K562 (cell line): ENCODE measurements at regions not wholly inside any gene's neighbourhood (a gene's known extent, or its start where the extent isn't known, plus 50 kb on each side); places are given as distances from the start of the nearest gene placed in this dataset.

Experiments
- HDAC1 ChIP-seq, 2 experiments: fragments of 450-650 bp; IDR thresholded peaks; 2 replicates each; pipeline ENCODE4 v1.6.1; 2016 to 2017; ENCODE audit warnings: inconsistent platforms in 1 of 2, mild to moderate bottlenecking in 1 of 2, moderate library complexity in 1 of 2
- L3MBTL2 ChIP-seq: fragments of 450-650 bp; IDR thresholded peaks from 2 replicates; pipeline ENCODE4 v1.6.1; 2016; ENCODE audit warnings: mild to moderate bottlenecking, moderate library complexity
- NFATC3 ChIP-seq: fragments of 450-650 bp; IDR thresholded peaks from 2 replicates; pipeline ENCODE4 v1.6.1; 2017; ENCODE audit warnings: mild to moderate bottlenecking
- POLR2A ChIP-seq: fragments of 450-650 bp; conservative IDR thresholded peaks from 2 replicates; pipeline ENCODE4 v1.6.1; 2016
- RBM15 ChIP-seq: fragments of 200-400 bp; formaldehyde crosslinking; IDR thresholded peaks from 2 replicates; pipeline ENCODE4 v1.6.1; 2018; ENCODE audit warnings: mild to moderate bottlenecking, low read length, moderate library complexity; ENCODE audit not compliant: insufficient read depth
- RBM34 ChIP-seq: fragments of 200-400 bp; formaldehyde crosslinking; IDR thresholded peaks from 2 replicates; pipeline ENCODE4 v1.6.1; 2018; ENCODE audit warnings: low read length, borderline replicate concordance; ENCODE audit not compliant: insufficient read depth
- SMARCB1 ChIP-seq: IDR thresholded peaks from 2 replicates; pipeline ENCODE4 v1.6.1; 2011; ENCODE audit warnings: improper control_type of control experiment, low read depth; ENCODE audit not compliant: insufficient read length
- TF ChIP-seq, protein P1 (sequence below), 3 experiments: IDR thresholded peaks in 2 of 3; conservative IDR thresholded peaks in 1 of 3; 2 replicates each; pipeline ENCODE4 v1.5.1; 2011 to 2012; ENCODE audit warnings: low read length in 3 of 3, mild to moderate bottlenecking in 3 of 3, control low read depth in 2 of 3, improper control_type of control experiment in 1 of 3, inconsistent platforms in 1 of 3, low read depth in 1 of 3, mixed read lengths in 1 of 3, moderate library complexity in 1 of 3; ENCODE audit not compliant: insufficient read depth in 2 of 3

DNA sequence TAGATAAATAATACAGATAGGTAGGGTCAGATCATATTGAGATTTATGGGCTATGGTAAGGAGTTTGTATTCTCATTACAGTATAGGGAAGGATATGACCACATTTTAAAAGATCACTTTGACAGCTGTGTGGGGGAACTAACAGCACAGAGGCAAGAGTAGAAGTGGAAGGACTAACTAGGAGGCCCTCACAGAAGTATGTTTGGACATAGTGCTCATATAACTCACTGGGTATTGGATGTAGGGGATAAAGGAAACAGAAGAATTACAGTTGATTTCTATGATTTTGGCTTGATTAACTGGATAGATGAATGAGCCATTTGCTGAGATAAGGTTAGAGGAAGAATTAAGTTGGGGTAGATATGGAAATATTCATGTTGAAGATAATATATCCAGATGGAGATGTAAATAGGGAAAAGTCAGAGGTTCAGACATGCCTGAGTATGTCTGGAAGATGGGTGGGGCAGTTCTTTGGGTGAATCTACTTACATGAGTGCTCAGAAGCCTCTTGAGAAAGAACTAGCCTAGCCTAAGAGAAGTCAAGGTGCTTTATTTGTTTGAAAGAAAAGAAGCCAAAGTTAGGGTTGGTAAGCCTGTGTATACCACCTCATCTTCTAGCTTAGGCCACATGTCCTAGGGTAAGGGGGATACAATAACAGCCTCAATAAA is 133.4 kb downstream of the NDFIP2 start:
- TF ChIP-seq, protein P1, sequence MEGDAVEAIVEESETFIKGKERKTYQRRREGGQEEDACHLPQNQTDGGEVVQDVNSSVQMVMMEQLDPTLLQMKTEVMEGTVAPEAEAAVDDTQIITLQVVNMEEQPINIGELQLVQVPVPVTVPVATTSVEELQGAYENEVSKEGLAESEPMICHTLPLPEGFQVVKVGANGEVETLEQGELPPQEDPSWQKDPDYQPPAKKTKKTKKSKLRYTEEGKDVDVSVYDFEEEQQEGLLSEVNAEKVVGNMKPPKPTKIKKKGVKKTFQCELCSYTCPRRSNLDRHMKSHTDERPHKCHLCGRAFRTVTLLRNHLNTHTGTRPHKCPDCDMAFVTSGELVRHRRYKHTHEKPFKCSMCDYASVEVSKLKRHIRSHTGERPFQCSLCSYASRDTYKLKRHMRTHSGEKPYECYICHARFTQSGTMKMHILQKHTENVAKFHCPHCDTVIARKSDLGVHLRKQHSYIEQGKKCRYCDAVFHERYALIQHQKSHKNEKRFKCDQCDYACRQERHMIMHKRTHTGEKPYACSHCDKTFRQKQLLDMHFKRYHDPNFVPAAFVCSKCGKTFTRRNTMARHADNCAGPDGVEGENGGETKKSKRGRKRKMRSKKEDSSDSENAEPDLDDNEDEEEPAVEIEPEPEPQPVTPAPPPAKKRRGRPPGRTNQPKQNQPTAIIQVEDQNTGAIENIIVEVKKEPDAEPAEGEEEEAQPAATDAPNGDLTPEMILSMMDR (IDR thresholded peaks at IDR 0.05 in 2 of 3, conservative IDR thresholded peaks at IDR 0.05 in 1 of 3; ENCODE audit: insufficient read depth in 2 of 3, low read depth in 1 of 3, low read length in 3 of 3) = no peak
- TF ChIP-seq SMARCB1 = no peak
- no peak for TF ChIP-seq NFATC3
- no peak for TF ChIP-seq L3MBTL2
- no peak for TF ChIP-seq RBM34
- TF ChIP-seq RBM15 = no peak
- TF ChIP-seq POLR2A = no peak
- no peak for TF ChIP-seq HDAC1 (IDR thresholded peaks at IDR 0.05)
